Activated naive CD4-positive, alpha-beta T cell treated with anti-CD3 and anti-CD28 coated beads, Interleukin-2, amount 50 U/mL, for 72 hours (primary cell): ENCODE measurements at regions not wholly inside any gene's neighbourhood (a gene's known extent, or its start where the extent isn't known, plus 50 kb on each side); places are given as distances from the start of the nearest gene placed in this dataset.

Experiments
- ATAC-seq, 2 donors: fragments of 150-1000 bp; cut with Tn5 transposase; 2 replicates each; pipeline ENCODE4 v1.10.0; 2021; ENCODE audit warnings: mild to moderate bottlenecking in 2 of 2, moderate library complexity in 2 of 2
- DNase-seq, 2 donors: peaks; one replicate each; pipeline ENCODE4 v3.0.0; 2021 to 2022; ENCODE audit warnings: low spot score in 2 of 2
- H3K27ac Mint-ChIP-seq, 2 donors: one replicate each; pipeline ENCODE4 v1.8.0; 2022; ENCODE audit warnings: mild to moderate bottlenecking in 2 of 2, mixed read lengths in 2 of 2
- H3K36me3 Mint-ChIP-seq, 2 donors: one replicate each; pipeline ENCODE4 v1.8.0; 2022; ENCODE audit warnings: mixed read lengths in 2 of 2
- H3K9me3 Mint-ChIP-seq, 2 donors: one replicate each; pipeline ENCODE4 v1.8.0; 2022; ENCODE audit warnings: mixed read lengths in 2 of 2

DNA sequence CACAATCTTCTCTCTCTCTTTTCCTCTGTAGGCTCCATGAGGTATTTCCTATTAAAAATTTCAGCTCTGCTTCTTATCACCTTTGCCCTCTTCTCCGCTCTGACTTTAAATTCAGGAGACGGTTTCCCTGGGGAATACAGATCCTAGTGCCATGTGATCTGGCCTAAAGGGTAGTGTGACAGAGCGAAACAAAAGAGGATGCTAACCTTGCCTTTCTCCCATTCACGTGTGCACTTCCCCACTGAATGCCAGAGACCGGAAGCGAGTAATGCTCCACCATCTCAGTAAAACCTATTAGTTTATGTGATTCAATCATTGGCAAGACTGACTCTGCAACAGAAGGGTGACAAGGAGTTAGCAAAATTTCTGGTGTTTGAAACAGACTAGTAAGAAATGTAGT, 358.3 kb downstream of the ZNF521 start:
- no peak for ATAC-seq
- Mint-ChIP-seq H3K9me3 (peaks cover 0 to 5% of the 10 kb centered on the region in 2 donors), H3K36me3 (no peaks in the 10 kb centered on the region), H3K27ac (no peak overlapping the region)
- no peak for DNase-seq

DNA sequence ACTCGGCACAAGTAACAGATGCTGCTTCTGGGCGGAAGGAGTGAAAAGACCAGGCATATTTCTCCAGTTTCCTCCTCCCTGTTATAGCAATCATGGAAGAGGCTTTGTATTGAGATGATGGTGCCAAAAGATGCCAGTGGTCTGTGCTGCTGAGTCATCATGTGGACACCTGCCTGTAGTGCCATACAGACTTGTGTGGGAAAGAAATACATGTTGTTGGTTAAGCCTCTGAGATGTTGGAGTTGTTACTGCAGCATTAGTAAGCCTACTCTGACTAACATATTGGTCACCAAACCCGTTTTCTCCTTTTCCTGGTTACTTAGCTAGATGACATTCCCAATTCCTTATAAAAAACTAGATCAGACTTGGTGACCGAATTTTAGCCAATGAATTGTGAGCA, 356.9 kb downstream of the ZNF521 start:
- Mint-ChIP-seq H3K9me3 (peaks cover 7 to 11% of the 10 kb centered on the region in 2 donors), H3K27ac (no peak overlapping the region), H3K36me3 (peaks cover 0 to 4% of the 10 kb centered on the region in 2 donors)
- no peak for ATAC-seq
- no peak for DNase-seq

DNA sequence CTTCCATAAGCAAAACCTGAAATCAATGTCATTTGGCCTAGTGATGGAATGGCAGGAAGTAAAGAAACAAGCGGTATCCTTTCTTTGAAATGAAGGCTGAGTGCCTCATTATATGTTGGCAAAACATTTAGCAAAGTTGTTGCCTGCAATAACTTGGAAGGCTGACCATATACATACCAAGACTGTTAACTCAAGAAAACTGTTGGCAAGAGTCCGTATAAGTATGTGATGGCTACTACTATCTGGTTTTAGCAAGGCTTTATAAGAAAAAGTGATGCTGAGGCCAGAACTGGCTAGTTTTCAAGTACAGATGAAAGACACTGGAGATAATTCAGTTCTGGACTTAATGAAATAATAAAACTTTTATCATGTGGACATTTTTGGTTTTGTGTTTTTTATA, 356.2 kb downstream of the ZNF521 start:
- H3K36me3 Mint-ChIP-seq, result peaks cover 0 to 4% of the 10 kb centered on the region in 2 donors

DNA sequence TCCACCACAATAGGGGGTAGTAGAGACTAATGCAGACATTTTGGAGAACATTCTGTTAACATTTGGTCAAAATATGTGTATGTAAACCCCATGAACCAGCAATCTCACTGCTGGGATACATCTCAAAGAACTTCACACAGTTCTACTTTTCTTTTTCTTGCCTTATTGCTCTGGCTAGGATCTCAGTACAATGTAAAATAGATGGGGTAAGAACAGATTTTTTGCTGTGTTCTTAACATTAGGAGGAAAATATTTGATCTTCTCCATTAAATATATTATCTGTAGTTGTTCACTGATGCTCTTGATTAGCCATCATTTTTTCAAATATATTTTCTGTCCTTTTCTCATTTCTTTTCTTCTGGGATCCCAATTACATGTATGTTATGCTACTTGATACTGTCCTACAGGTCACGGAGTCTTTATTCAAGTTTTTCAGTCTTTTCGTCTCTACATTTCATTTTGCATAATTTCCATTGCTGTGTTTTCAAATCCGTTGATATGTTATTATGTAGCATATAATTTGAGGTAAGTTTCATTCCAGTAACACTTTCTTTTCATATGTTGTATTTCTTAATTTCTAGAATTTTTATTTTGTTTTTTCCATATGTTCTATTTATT, 352.2 kb downstream of the ZNF521 start:
- peaks cover 7 to 15% of the 10 kb centered on the region in 2 donors for H3K9me3 Mint-ChIP-seq
- DNase-seq (no peak), ATAC-seq (no peak)
- H3K36me3 Mint-ChIP-seq, result peaks cover 0 to 4% of the 10 kb centered on the region in 2 donors
- no peak overlapping the region for H3K27ac Mint-ChIP-seq

More for the DNA sequence above, 356.2 kb downstream of the ZNF521 start:
- peaks cover 7 to 11% of the 10 kb centered on the region in 2 donors for H3K9me3 Mint-ChIP-seq
- no peak overlapping the region for H3K27ac Mint-ChIP-seq
- ATAC-seq, result no peak
- DNase-seq, result no peak

DNA sequence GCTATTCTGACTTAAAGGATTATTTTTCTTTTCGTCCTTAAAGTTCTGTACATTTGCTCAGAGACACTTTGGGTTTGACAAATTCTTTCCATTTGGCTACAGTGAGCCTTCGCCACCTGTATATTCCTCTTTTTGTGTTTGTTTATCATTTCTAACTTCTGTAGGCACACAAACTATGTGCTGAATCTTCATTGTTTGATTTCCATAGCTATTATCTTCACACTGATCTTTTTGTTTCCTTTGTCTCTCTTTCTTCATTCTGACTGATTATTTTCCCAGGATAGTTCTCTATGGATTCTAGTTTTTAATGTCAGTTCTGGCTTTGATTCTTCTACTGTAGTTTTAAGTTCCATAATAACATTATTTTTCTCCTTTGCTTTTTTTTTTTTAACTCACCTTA, 350.2 kb downstream of the ZNF521 start:
- no peak for DNase-seq
- ATAC-seq, result no peak
- H3K9me3 Mint-ChIP-seq, result peaks cover 7 to 18% of the 10 kb centered on the region in 2 donors
- H3K36me3 Mint-ChIP-seq, result peaks cover 0 to 4% of the 10 kb centered on the region in 2 donors
- no peak overlapping the region for H3K27ac Mint-ChIP-seq

DNA sequence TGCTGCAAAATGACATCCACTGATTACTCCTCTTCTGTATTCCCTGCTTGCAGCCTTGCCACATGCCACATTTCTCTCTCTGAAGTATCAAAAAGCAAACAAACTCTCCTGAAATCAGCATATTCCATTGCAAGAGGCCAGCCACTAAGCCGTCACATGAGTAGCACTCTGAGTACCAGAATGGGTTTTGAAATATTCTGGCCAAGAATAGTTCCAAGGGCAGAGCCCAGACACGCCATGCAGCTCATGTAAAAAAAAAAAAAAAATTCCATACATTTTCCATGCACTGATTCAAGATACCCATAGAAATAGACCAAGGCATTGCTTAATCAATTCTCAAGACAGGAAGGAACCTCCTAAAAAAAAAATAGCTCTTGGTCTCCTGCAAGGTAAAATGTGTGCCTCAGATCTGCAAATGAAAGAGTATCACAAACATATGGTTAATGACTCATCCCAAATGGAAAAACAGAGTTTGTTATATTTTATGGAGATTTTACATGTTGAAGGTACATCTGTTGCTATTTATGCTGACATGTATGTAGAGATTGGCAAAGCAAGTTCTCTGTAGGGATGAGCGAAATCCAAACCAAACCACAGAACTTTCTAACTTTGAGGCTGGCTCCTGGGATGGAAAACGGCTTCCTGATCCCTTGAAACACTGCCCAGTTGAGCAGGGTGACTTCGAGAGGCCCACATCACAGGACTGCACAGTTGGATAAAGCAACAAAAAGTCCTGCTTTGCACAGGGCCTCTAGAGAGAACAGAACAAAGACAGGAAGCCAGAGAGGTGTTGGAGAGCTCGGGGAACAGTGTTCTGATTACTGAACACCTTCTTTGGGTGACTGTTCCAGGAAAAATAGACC, 346.2 kb downstream of the ZNF521 start:
- no peaks in the 10 kb centered on the region for H3K36me3 Mint-ChIP-seq
- ATAC-seq (no peak), DNase-seq (no peak)
- peaks cover 3 to 11% of the 10 kb centered on the region in 2 donors for H3K9me3 Mint-ChIP-seq
- no peak overlapping the region for H3K27ac Mint-ChIP-seq

DNA sequence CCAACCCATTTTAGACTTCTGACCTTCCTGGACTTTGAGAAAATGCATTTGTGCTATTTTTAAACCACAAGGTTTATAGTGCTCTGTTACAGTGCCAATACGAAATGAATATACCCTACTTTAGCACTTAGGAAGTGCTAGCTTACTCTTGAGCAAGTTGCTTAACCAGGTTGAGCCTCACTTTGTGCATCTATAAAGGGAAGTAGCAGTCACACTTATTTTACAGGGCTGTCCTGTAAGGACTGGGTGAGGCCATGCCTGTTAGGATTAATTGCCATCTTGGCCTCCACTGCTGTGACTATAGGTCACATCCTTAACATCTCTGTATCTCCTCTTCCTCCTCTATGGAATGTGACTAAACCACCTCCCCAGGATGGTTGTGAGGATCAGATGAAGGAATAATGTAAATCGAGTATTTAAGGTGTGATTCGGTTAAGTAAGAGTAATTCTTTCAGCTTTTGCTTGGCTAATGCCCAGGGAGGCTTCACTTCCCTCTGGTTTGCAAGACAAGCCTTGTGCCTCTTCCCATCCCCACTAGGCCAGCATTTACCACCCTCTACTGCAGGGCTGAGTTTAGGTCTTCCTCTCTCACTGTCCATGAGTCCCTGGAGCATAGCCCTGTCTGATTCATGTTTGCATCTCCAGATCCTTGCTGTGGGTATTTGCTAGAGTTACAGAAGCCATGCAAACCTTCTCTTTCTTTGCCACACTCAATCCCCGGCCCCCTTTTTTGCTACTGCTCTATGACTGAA, 341.2 kb downstream of the ZNF521 start:
- ATAC-seq (no peak), DNase-seq (no peak)
- Mint-ChIP-seq H3K9me3 (peaks cover 3% of the 10 kb centered on the region in 2 donors), H3K27ac (no peak overlapping the region), H3K36me3 (no peaks in the 10 kb centered on the region)
